GM20431 (cell line): ENCODE measurements at regions not wholly inside any gene's neighbourhood (a gene's known extent, or its start where the extent isn't known, plus 50 kb on each side); places are given as distances from the start of the nearest gene placed in this dataset.

Experiments
- in situ Hi-C: fragments of 300-500 bp; cut with MseI, MboI; formaldehyde crosslinking; loops from one replicate; pipeline ENCODE4 v1.15.0; 2020; ENCODE audit warnings: low sequenced_read_pairs; ENCODE audit not compliant: unreplicated experiment

DNA sequence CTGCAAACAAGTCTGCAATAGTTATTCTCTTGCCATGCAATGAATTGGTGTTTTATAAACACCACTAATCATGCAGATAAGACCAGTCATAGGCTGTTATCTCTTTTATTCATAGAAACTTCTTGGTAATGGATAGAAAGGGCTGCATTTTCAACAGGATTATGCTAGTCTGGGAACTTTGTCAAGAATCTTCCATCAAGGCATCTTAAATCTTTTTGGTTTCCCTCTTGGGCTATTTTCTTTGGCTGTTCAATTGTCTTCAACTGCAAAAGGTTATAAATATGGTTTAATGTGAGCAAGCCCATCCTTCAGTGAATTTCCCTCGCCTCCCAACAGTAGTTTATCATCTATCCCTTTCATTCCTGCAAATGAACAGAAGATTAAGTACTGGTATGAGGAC, 59.0 kb upstream of the MINAR1 start:
- in situ Hi-C loops, result loop anchor here (25.0 kb wide), 1 partner anchor 814 kb away; no protein-coding TSS in a partner anchor

DNA sequence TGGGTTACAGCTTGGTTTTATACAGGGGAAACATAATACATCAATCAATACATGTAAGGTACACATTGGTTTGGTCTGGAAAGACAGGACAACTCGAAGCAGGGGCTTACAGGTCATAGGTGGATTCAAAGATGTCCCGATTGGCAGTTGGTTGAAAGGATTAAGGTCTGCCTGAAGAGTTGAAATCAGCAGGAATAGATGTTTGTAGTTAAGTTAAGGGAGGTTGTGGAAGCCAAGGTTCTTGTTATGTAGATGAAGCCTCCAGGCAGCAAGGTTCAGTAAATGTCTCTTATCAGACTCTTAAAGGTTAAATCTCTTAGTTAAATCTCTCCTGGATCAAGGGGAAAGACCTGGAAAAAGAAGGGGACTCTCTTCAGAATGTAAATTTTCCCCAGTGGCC, 58.4 kb upstream of the MINAR1 start:
- in situ Hi-C loops, result loop anchor here (25.0 kb wide), 1 partner anchor 814 kb away; no protein-coding TSS in a partner anchor

DNA sequence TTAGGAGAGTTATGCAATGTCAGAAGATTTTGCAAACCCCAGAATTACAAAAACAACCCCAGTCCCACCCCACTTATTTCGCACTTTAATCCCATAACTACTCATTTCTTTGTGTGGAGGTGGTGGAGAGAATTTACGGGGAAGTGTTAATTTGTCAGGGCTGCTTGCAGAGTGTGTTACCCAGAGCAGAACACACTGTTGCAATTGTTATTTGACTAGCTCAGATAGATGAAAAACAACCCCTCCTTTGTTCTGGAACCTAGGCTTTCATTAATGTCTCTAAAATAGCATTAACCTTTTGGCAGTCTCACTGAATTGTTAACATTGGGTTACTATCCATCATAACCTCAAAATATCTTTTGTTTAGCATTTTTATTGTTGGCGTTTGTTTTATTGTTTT, 55.8 kb upstream of the MINAR1 start:
- in situ Hi-C loops, result no loop called here

DNA sequence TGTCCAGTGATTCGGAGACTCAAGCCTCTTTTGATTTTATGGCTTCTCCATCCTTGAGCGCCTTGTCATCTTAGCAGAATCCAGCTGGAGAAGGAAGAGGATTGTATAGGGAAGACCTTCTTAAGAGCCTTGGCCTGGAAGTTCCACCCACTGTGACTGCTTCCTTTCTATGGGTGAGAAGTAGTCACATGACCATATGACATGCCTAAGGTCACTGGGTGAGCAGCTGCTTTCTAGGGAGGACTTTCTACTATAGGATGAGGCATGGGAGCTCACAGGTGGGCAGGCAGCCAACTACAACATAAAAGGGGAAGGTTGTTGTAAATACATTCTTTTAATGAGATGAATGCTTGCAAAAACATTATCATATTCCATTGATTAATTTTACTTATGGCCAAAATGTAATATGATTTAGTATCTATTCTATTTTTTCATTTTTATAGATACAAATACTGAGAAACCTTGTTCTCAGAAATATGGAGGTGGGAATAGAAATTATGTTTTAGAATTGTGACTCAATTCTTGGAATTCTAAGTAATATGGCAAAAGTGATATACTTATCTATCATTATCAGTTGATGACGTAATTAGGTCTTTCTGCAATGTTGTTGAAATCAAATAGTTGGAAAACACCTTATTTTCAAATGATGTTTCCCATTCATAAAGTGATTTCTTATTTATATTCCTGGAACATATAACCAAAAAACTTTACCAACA, 53.6 kb upstream of the MINAR1 start:
- in situ Hi-C loops, result no loop called here

DNA sequence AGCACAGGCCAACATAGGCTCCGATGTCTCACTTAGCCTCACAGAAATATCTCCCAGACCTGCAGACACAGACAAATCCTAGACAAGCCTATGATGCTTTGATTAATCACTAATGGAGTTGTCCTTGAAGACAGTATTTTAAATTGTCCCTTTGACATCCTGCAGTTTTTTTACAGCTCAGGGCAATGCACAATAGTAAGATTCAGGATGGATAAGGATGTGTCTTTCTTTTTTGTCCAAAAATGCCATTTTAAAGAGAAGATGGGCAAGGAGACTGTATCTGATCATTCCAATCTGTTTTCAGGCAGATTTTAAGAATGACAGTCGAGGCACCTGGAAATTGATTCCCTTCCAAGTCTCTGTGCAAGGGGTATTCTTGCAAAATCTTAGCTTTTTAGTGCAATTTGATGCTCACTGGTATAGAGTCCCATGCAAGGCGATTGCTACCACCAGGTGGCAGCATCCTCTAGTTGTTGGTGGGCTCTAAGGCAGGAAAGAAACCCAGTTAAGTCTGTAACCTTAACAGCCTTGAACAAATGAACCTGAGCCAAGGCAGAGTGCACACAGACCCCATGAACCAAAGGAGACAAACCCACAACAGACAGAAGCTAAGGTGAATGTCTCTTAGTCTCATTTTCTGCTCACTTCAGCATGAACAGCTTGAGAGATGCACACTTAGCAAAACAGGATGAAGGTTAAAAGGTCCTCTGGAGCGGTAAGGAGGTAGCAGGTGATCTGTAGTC, 51.2 kb upstream of the MINAR1 start:
- in situ Hi-C loops, result no loop called here

DNA sequence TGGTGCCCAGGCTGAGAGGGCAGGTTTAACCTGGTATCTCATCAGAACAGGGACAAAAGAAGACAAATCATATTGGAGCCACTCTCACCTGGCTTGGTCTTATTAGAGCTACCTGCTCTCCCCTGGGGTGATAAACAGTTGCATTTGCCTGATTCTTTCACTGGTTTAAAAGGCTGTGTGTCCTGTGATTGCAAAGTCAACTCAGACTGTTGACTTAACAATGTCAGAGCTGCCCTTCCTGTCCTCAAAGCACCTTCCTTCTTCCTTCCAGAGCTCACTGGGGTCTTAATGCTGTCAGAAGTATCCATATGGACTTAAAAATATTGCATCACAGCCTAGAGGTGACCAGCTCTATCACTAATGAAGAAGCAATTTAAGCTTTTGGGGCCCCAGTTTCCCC, 50.5 kb upstream of the MINAR1 start:
- in situ Hi-C loops, result no loop called here
